ENCODE measurements at regions not wholly inside any gene's neighbourhood (a gene's known extent, or its start where the extent isn't known, plus 50 kb on each side); places are given as distances from the start of the nearest gene placed in this dataset.

DNA sequence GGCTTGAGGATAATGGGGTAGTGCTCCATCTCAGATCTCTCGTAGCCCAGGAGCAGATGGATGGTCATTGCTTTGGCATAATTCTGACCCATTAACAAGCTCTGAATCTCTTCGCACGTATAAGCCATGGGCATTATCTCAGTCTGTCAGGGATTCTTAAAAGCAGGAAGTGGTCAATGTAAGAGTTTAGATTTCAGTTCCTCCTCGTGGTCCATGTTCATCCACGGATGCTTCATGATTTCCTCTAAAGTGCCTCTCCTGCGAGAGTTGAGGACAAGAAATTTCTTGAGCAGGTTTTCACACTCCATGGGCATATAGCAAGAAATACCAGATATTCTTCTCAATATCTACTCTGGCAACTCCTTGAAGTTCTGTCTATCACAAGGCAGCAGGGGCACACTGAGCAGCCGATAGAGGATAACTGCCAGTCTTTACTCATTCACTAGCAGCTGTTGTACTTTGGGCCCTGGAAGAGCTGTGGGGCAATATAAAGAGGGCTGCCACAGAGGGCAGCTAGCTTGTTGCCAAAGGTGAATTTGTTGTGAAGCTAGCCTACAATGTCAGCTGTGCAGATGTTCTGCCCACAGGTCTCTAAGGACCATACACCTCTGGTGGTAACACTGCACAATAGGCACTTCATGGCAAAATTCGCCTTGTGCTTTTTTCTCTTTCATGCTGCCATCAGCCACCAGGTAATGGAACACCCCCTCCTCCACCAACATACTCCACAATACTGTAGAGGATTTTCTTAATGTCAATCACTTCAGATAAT, 52.0 kb upstream of the WDR17 start:
- DNase-seq = no peak

DNA sequence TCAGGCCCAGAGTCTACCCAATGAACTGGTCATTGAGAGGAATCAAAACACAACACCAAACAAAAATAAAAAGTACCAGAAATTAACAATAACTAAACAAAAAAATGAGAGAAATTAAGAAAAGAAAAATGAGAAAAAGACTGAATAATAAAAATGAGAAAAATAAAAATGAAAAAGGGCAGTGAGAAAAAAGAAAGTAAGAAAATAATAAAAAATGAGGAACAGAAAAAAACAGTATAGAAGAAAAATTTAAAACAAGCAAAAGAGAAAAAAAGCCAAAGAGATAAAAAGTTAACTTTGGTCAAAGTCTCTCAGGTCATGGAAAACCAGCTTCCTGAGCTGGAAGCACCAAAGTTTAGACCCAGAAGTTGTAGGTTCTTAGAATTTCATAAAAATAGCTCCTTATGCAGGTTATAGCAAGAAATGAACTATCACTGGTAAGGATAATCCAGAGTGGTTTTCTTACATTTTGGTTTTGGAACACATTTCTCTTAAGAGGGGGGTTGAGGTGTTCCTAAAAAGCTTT, 51.0 kb upstream of the WDR17 start:
- DNase-seq = no peak
